Neural progenitor cell (in vitro differentiated cells): ENCODE measurements at regions not wholly inside any gene's neighbourhood (a gene's known extent, or its start where the extent isn't known, plus 50 kb on each side); places are given as distances from the start of the nearest gene placed in this dataset.

Experiments
- CTCF ChIP-seq: fragments of 200-600 bp; sonication (generic); IDR thresholded peaks from 2 replicates; pipeline ENCODE4 v1.5.1; 2017; ENCODE audit warnings: antibody characterized with exemption, mild to moderate bottlenecking
- EZH2phosphoT487 ChIP-seq: fragments of 200-600 bp; sonication (generic); IDR thresholded peaks from 2 replicates; pipeline ENCODE4 v1.6.1; 2017; ENCODE audit warnings: antibody characterized with exemption

GRCh38 chr4:10743357-10743756 is 58.8 kb upstream of the CLNK start:
- TF ChIP-seq EZH2phosphoT487: no peak
- TF ChIP-seq CTCF: no peak
